Sigmoid colon (tissue), 4 donors: ENCODE measurements at regions not wholly inside any gene's neighbourhood (a gene's known extent, or its start where the extent isn't known, plus 50 kb on each side); places are given as distances from the start of the nearest gene placed in this dataset.

Source experiments
- CTCF ChIP-seq, 4 experiments: fragments of 450-650 bp in 3 of 4; fragments of 200-600 bp in 1 of 4; IDR thresholded peaks; one replicate each; pipeline ENCODE4 v1.5.1; 2016 to 2019; ENCODE audit warnings: antibody characterized with exemption in 4 of 4, mild to moderate bottlenecking in 3 of 4, moderate library complexity in 2 of 4
- EP300 ChIP-seq, 4 donors: sonication (generic); formaldehyde crosslinking; IDR thresholded peaks; one replicate each; pipeline ENCODE4 v1.6.1; 2017; ENCODE audit warnings: antibody characterized with exemption in 4 of 4
- POLR2A ChIP-seq, 2 donors: fragments of 450-650 bp; IDR thresholded peaks; one replicate each; pipeline ENCODE4 v1.6.1; 2016; ENCODE audit warnings: antibody characterized with exemption in 2 of 2, mild to moderate bottlenecking in 2 of 2, moderate library complexity in 2 of 2

GRCh38 chr18:27461957-27462356 is 276.8 kb upstream of the CHST9 start:
- TF ChIP-seq CTCF (IDR thresholded peaks at IDR 0.05) (no peak), EP300 (IDR thresholded peaks at IDR 0.05) (no peak), POLR2A (IDR thresholded peaks at IDR 0.05) (no peak)
